Body of pancreas (tissue), 4 donors: ENCODE measurements at regions not wholly inside any gene's neighbourhood (a gene's known extent, or its start where the extent isn't known, plus 50 kb on each side); places are given as distances from the start of the nearest gene placed in this dataset.

Experiments
- CTCF ChIP-seq, 7 experiments: fragments of 450-650 bp in 4 of 7; fragments of 200-600 bp in 3 of 7; sonication (generic) in 3 of 7; IDR thresholded peaks; one replicate each; pipeline ENCODE4 v1.5.1; 2016 to 2019; ENCODE audit warnings: antibody characterized with exemption in 7 of 7
- POLR2A ChIP-seq, 3 donors: fragments of 450-650 bp; IDR thresholded peaks; one replicate each; pipeline ENCODE4 v1.6.1; 2016; ENCODE audit warnings: antibody characterized with exemption in 3 of 3, mild to moderate bottlenecking in 2 of 3

- no peak for TF ChIP-seq POLR2A (IDR thresholded peaks at IDR 0.05)
- no peak for TF ChIP-seq CTCF (IDR thresholded peaks at IDR 0.05)
These were observed 150.5 kb downstream of the VAPA start for GRCh38 chr18:10064267-10064666.
